ENCODE measurements at regions not wholly inside any gene's neighbourhood (a gene's known extent, or its start where the extent isn't known, plus 50 kb on each side); places are given as distances from the start of the nearest gene placed in this dataset.

GRCh38 chr7:51620706-51621105, 304.1 kb upstream of the COBL start:
- peak; percentile 61 for DNase-seq

GRCh38 chr7:51619880-51620279, 303.3 kb upstream of the COBL start:
- Mint-ChIP-seq H3K27me3 (ENCODE audit: insufficient read depth) (no peaks in the 10 kb centered on the region), H3K9me3 (peaks cover 19% of the 10 kb centered on the region), H3K4me3 (no peak overlapping the region), H3K27ac (no peak overlapping the region), H3K4me1 (peaks cover 15% of the 10 kb centered on the region), H3K36me3 (ENCODE audit: low read depth) (no peaks in the 10 kb centered on the region)
- WGBS, 2 experiments (ENCODE audit: insufficient coverage in 1 of 2, insufficient read length in 1 of 2) = 86 to 94% methylated on average over 1 to 3 of the region's 3 CpGs
- Histone ChIP-seq H3K4me3 (ENCODE audit: low read length) (no peak overlapping the region), H3K4me1 (ENCODE audit: control insufficient read depth, insufficient read depth, low read length) (no peaks in the 10 kb centered on the region), H3K27me3 (ENCODE audit: control insufficient read depth, insufficient read depth, low read length, poor library complexity, severe bottlenecking) (no peaks in the 10 kb centered on the region), H3K9ac (ENCODE audit: extremely low read depth, low read length, poor library complexity, severe bottlenecking) (no peak overlapping the region), H3K36me3 (ENCODE audit: control insufficient read depth, insufficient read depth, low read length) (no peaks in the 10 kb centered on the region), H3K9me3 (ENCODE audit: control insufficient read depth, low read length) (no peaks in the 10 kb centered on the region), H3K27ac (ENCODE audit: low read depth, low read length) (no peak overlapping the region)
- TF ChIP-seq CTCF (conservative IDR thresholded peaks at IDR 0.05) = no peak
- DNase-seq = no peak

More at GRCh38 chr7:51620706-51621105, 304.1 kb upstream of the COBL start:
- WGBS, 2 experiments (ENCODE audit: insufficient coverage in 1 of 2, insufficient read length in 1 of 2) = 78% methylated on average over 5 of the region's 5 CpGs; no CpG with 5 or more reads in 1 of the 2 experiments
- H3K4me3 ChIP-seq (ENCODE audit: low read length) = no peak overlapping the region
- Mint-ChIP-seq H3K9me3 (peaks cover 19% of the 10 kb centered on the region), H3K4me1 (peaks cover 8% of the 10 kb centered on the region), H3K27me3 (ENCODE audit: insufficient read depth) (no peaks in the 10 kb centered on the region), H3K36me3 (ENCODE audit: low read depth) (no peaks in the 10 kb centered on the region), H3K27ac (no peak overlapping the region), H3K4me3 (no peak overlapping the region)
- no peak overlapping the region for H3K27ac ChIP-seq (ENCODE audit: low read depth, low read length)
- no peaks in the 10 kb centered on the region for H3K27me3 ChIP-seq (ENCODE audit: control insufficient read depth, insufficient read depth, low read length, poor library complexity, severe bottlenecking)
- TF ChIP-seq CTCF (conservative IDR thresholded peaks at IDR 0.05) = peak; percentile 59
- H3K9me3 ChIP-seq (ENCODE audit: control insufficient read depth, low read length) = no peaks in the 10 kb centered on the region
- H3K9ac ChIP-seq (ENCODE audit: extremely low read depth, low read length, poor library complexity, severe bottlenecking) = no peak overlapping the region
- H3K36me3 ChIP-seq (ENCODE audit: control insufficient read depth, insufficient read depth, low read length) = no peaks in the 10 kb centered on the region
- H3K4me1 ChIP-seq (ENCODE audit: control insufficient read depth, insufficient read depth, low read length) = no peaks in the 10 kb centered on the region

- Mint-ChIP-seq H3K36me3 (ENCODE audit: low read depth) (no peaks in the 10 kb centered on the region), H3K4me1 (peaks cover 27% of the 10 kb centered on the region), H3K27ac (no peak overlapping the region), H3K4me3 (no peak overlapping the region), H3K9me3 (peaks cover 8% of the 10 kb centered on the region), H3K27me3 (ENCODE audit: insufficient read depth) (no peaks in the 10 kb centered on the region)
- Histone ChIP-seq H3K9ac (ENCODE audit: extremely low read depth, low read length, poor library complexity, severe bottlenecking) (no peak overlapping the region), H3K27ac (ENCODE audit: low read depth, low read length) (no peak overlapping the region), H3K4me3 (ENCODE audit: low read length) (no peak overlapping the region), H3K36me3 (ENCODE audit: control insufficient read depth, insufficient read depth, low read length) (no peaks in the 10 kb centered on the region), H3K9me3 (ENCODE audit: control insufficient read depth, low read length) (no peaks in the 10 kb centered on the region), H3K27me3 (ENCODE audit: control insufficient read depth, insufficient read depth, low read length, poor library complexity, severe bottlenecking) (no peaks in the 10 kb centered on the region), H3K4me1 (ENCODE audit: control insufficient read depth, insufficient read depth, low read length) (peaks cover 6% of the 10 kb centered on the region)
- DNase-seq = no peak
- 88 to 91% methylated on average over 4 to 5 of the region's 5 CpGs for WGBS, 2 experiments (ENCODE audit: insufficient coverage in 1 of 2, insufficient read length in 1 of 2)
- no peak for TF ChIP-seq CTCF (conservative IDR thresholded peaks at IDR 0.05)
Observed at GRCh38 chr7:51617686-51618085, 301.1 kb upstream of the COBL start.
